Choroid plexus epithelial cell (primary cell): ENCODE measurements at regions not wholly inside any gene's neighbourhood (a gene's known extent, or its start where the extent isn't known, plus 50 kb on each side); places are given as distances from the start of the nearest gene placed in this dataset.
A peak's percentile ranks its signal among the peaks of the same experiment; 100 is the strongest.

Experiments
- DNase-seq: peaks from one replicate; pipeline ENCODE4 v3.0.0-alpha.2; 2010; ENCODE audit warnings: low read depth
- H3K4me3 ChIP-seq: 2 replicates; pipeline ENCODE4 v1.5.1; 2011; ENCODE audit warnings: low read depth, mild to moderate bottlenecking, control low read depth, low read length, moderate library complexity
- CTCF ChIP-seq: conservative IDR thresholded peaks from 2 replicates; pipeline ENCODE4 v1.5.1; 2011; ENCODE audit warnings: low read depth, mild to moderate bottlenecking, control low read depth, inconsistent platforms, low read length, moderate library complexity

GRCh38 chr11:32005786-32006416 is 85.0 kb upstream of the RCN1 start:
- no peak overlapping the region for H3K4me3 ChIP-seq
- DNase-seq: no peak
- TF ChIP-seq CTCF: no peak

- no peak for DNase-seq
- H3K4me3 ChIP-seq: no peak overlapping the region
- no peak for TF ChIP-seq CTCF
Measured at GRCh38 chr11:32003335-32003734, 87.5 kb upstream of the RCN1 start.

GRCh38 chr11:32002311-32002710 is 88.6 kb upstream of the RCN1 start:
- H3K4me3 ChIP-seq: no peak overlapping the region
- DNase-seq: no peak
- no peak for TF ChIP-seq CTCF

GRCh38 chr11:31997955-31998354 is 92.9 kb upstream of the RCN1 start:
- DNase-seq: peak; percentile 11
- no peak overlapping the region for H3K4me3 ChIP-seq
- peak; percentile 22 for TF ChIP-seq CTCF

- DNase-seq: no peak
- TF ChIP-seq CTCF: no peak
- H3K4me3 ChIP-seq: no peak overlapping the region
Measured at GRCh38 chr11:31996159-31996881, 94.6 kb upstream of the RCN1 start.

GRCh38 chr11:31995525-31996094 is 95.3 kb upstream of the RCN1 start:
- TF ChIP-seq CTCF: no peak
- no peak overlapping the region for H3K4me3 ChIP-seq
- peak; percentile 50 for DNase-seq
